IMR-90 (cell line): ENCODE measurements at regions not wholly inside any gene's neighbourhood (a gene's known extent, or its start where the extent isn't known, plus 50 kb on each side); places are given as distances from the start of the nearest gene placed in this dataset.

ENCODE experiments used
- ATAC-seq: fragments of 200-7000 bp; cut with Tn5 transposase; 2 replicates; pipeline ENCODE4 v1.9.1; 2020; ENCODE audit warnings: low read depth, mild to moderate bottlenecking, moderate library complexity
- BruUV-seq: library from RNA; stranded (reverse); fragments of 400-500 nt; replicated peaks from 2 replicates; lab custom pipeline; 2021; lab: Mats Ljungman, UMichigan
- CTCF ChIA-PET: fragments of 300-600 bp; formaldehyde crosslinking; extraction: SDS; loops from one replicate; lab custom pipeline; 2021; ENCODE audit warnings: antibody characterized with exemption; lab: Yijun Ruan, JAX
- POLR2A ChIA-PET: fragments of 300-600 bp; sonication (Branson Sonifier 250); formaldehyde crosslinking; loops from one replicate; lab custom pipeline; 2022; ENCODE audit warnings: antibody characterized with exemption; ENCODE audit not compliant: unreplicated experiment; lab: Charles Lee
- DNase-seq: peaks from one replicate; pipeline ENCODE4 v3.0.0; 2013
- H2AFZ ChIP-seq: replicated peaks from 2 replicates; pipeline ENCODE3; 2013; ENCODE audit warnings: low read length, mild to moderate bottlenecking; ENCODE audit not compliant: poor library complexity
- H2AK5ac ChIP-seq: 2 replicates; pipeline ENCODE4 v1.6.1; 2013; ENCODE audit warnings: low read depth, low read length, inconsistent platforms
- H2AK9ac ChIP-seq: replicated peaks from 2 replicates; pipeline ENCODE3; 2013; ENCODE audit warnings: mild to moderate bottlenecking, low read depth, low read length, moderate library complexity; ENCODE audit not compliant: poor library complexity
- H2BK120ac ChIP-seq: 2 replicates; pipeline ENCODE4 v1.6.1; 2013; ENCODE audit warnings: low read depth, low read length, inconsistent platforms
- H2BK15ac ChIP-seq: 3 replicates; pipeline ENCODE4 v1.6.1; 2013; ENCODE audit warnings: low read depth, low read length, inconsistent platforms
- H2BK20ac ChIP-seq: 2 replicates; pipeline ENCODE4 v1.6.1; 2013; ENCODE audit warnings: low read depth, mild to moderate bottlenecking, inconsistent platforms, low read length, moderate library complexity
- H2BK5ac ChIP-seq: 2 replicates; pipeline ENCODE4 v1.6.1; 2013; ENCODE audit warnings: mild to moderate bottlenecking, low read depth, low read length, inconsistent platforms; ENCODE audit not compliant: poor library complexity, severe bottlenecking
- H3K14ac ChIP-seq: replicated peaks from 2 replicates; pipeline ENCODE4 v1.6.1; 2013; ENCODE audit warnings: low read depth, low read length, inconsistent platforms
- H3K18ac ChIP-seq: 2 replicates; pipeline ENCODE4 v1.6.1; 2013; ENCODE audit warnings: low read depth, low read length, control low read depth
- H3K23ac ChIP-seq: 2 replicates; pipeline ENCODE4 v1.6.1; 2013; ENCODE audit warnings: low read depth, low read length, inconsistent platforms
- H3K27ac ChIP-seq: 2 replicates; pipeline ENCODE4 v1.5.1; 2013; ENCODE audit warnings: mild to moderate bottlenecking, control low read depth, low read length; ENCODE audit not compliant: insufficient read depth
- H3K27me3 ChIP-seq: 2 replicates; pipeline ENCODE4 v1.6.1; 2013; ENCODE audit warnings: low read length; ENCODE audit not compliant: control insufficient read depth, insufficient read depth
- H3K36me3 ChIP-seq: 2 replicates; pipeline ENCODE4 v1.6.1; 2013; ENCODE audit warnings: low read length, mixed read lengths; ENCODE audit not compliant: control insufficient read depth, insufficient read depth
- H3K4ac ChIP-seq: 2 replicates; pipeline ENCODE4 v1.6.1; 2013; ENCODE audit warnings: low read depth, low read length, inconsistent platforms
- H3K4me1 ChIP-seq: 2 replicates; pipeline ENCODE4 v1.6.1; 2013; ENCODE audit warnings: low read length, mixed read lengths; ENCODE audit not compliant: control insufficient read depth, insufficient read depth
- H3K4me2 ChIP-seq: 2 replicates; pipeline ENCODE4 v1.6.1; 2013; ENCODE audit warnings: low read depth, mild to moderate bottlenecking, control low read depth, low read length, moderate library complexity
- H3K4me3 ChIP-seq: 2 replicates; pipeline ENCODE4 v1.5.1; 2013; ENCODE audit warnings: low read depth, mild to moderate bottlenecking, control low read depth, low read length, moderate library complexity; ENCODE audit not compliant: insufficient read depth
- H3K56ac ChIP-seq: 2 replicates; pipeline ENCODE4 v1.6.1; 2013; ENCODE audit warnings: low read length, inconsistent platforms; ENCODE audit not compliant: insufficient read depth; ENCODE audit errors: extremely low read depth
- H3K79me1 ChIP-seq, 2 experiments: 2 replicates each; pipeline ENCODE4 v1.6.1; 2013; ENCODE audit warnings: low read length in 2 of 2, inconsistent platforms in 1 of 2, low read depth in 1 of 2
- H3K9ac ChIP-seq: 2 replicates; pipeline ENCODE4 v1.6.1; 2013; ENCODE audit warnings: low read depth, low read length, control low read depth
- H3K9me1 ChIP-seq: 2 replicates; pipeline ENCODE4 v1.6.1; 2013; ENCODE audit warnings: low read length, inconsistent platforms; ENCODE audit not compliant: insufficient read depth
- H3K9me3 ChIP-seq: 2 replicates; pipeline ENCODE4 v1.6.1; 2013; ENCODE audit warnings: low read length; ENCODE audit not compliant: control insufficient read depth, insufficient read depth
- H4K20me1 ChIP-seq: 2 replicates; pipeline ENCODE4 v1.6.1; 2013; ENCODE audit warnings: low read length, inconsistent platforms; ENCODE audit not compliant: insufficient read depth
- H4K5ac ChIP-seq: 2 replicates; pipeline ENCODE4 v1.6.1; 2013; ENCODE audit warnings: mild to moderate bottlenecking, low read depth, low read length, control low read depth
- H4K8ac ChIP-seq, 2 experiments: 2 replicates each; pipeline ENCODE4 v1.6.1; 2013; ENCODE audit warnings: low read depth in 2 of 2, low read length in 2 of 2, control low read depth in 1 of 2, inconsistent platforms in 1 of 2
- H4K91ac ChIP-seq: 2 replicates; pipeline ENCODE4 v1.6.1; 2013; ENCODE audit warnings: low read depth, low read length, inconsistent platforms; ENCODE audit not compliant: insufficient read depth
- BHLHE40 ChIP-seq: fragments of 150-350 bp; IDR thresholded peaks from 2 replicates; pipeline ENCODE4 v1.6.1; 2016; ENCODE audit warnings: mild to moderate bottlenecking, low read depth, low read length
- FOS ChIP-seq: fragments of 150-350 bp; IDR thresholded peaks from 2 replicates; pipeline ENCODE4 v1.6.1; 2016; ENCODE audit warnings: low read depth, low read length
- WGBS, 2 experiments: methylation state at CpG; one replicate each; pipeline versions ENCODE4 v1.1.5 to v1.1.7; 2013; ENCODE audit warnings: missing lambda C conversion rate in 2 of 2; ENCODE audit not compliant: insufficient read length in 1 of 2; ENCODE audit errors: extremely low coverage in 2 of 2; 5-methylcytosine and 5-hydroxymethylcytosine counted together
- dilution Hi-C: fragments of 300-500 bp; cut with HindIII; formaldehyde crosslinking; loops from one replicate; pipeline ENCODE4 v1.14.3; 2018; ENCODE audit warnings: low sequenced_read_pairs; ENCODE audit not compliant: unreplicated experiment
- in situ Hi-C: fragments of 300-500 bp; cut with MboI; formaldehyde crosslinking; loops from 3 replicates; pipeline ENCODE4 v1.14.3; 2019; ENCODE audit warnings: low sequenced_read_pairs, inconsistent platforms, mixed read lengths
- intact Hi-C: fragments of 100-400 bp; cut with micrococcal nuclease; formaldehyde crosslinking; loops from 2 replicates; pipeline ENCODE4 v1.10.0; 2022

DNA sequence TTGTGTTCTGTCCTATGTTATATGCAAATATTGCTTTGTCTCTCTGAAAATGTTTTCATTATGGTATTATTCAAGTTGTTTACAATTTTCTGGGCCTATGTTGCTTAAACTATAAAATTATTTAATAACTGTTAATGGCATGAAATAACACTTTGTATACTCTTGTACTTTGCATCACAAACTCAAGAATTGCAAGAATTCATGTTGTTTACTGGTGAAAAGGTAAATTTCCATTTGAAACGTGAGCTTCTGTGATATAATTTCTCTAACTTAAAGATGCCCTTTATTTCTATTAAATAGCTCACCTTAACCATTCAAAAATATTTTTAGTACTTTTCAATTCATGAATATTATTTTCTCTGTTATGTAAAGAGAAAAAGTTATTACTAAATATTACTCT is 1504.2 kb downstream of the SUCLG1 start:
- TF ChIP-seq BHLHE40 (no peak), FOS (no peak)
- H3K27ac ChIP-seq, result no peak overlapping the region
- H3K14ac ChIP-seq, result no peak overlapping the region
- no peaks in the 10 kb centered on the region for H3K79me1 ChIP-seq
- BruUV-seq, result no TSS peak
- no peak overlapping the region for H3K18ac ChIP-seq
- no peak overlapping the region for H3K23ac ChIP-seq
- intact Hi-C loops (loop anchor here (10.0 kb wide), 1 partner anchor 290 kb away; no protein-coding TSS in a partner anchor), dilution Hi-C loops (no loop called here), in situ Hi-C loops (no loop called here)
- no peak overlapping the region for H4K91ac ChIP-seq
- DNase-seq (no peak), ATAC-seq (no peak)
- H3K4me1 ChIP-seq, result no peaks in the 10 kb centered on the region
- no peaks in the 10 kb centered on the region for H3K9me1 ChIP-seq
- no peaks in the 10 kb centered on the region for H3K36me3 ChIP-seq
- no peak overlapping the region for H4K8ac ChIP-seq
- ChIA-PET POLR2A (no interaction called here), CTCF (no interaction called here)
- no peak overlapping the region for H2AFZ ChIP-seq
- H4K20me1 ChIP-seq, result no peaks in the 10 kb centered on the region
- no peaks in the 10 kb centered on the region for H3K9me3 ChIP-seq
- no peak overlapping the region for H3K9ac ChIP-seq
- H3K4ac ChIP-seq, result no peak overlapping the region
- H3K27me3 ChIP-seq, result no peaks in the 10 kb centered on the region
- H4K5ac ChIP-seq, result no peak overlapping the region
- no peak overlapping the region for H2AK9ac ChIP-seq
- no CpG with 5 or more reads among the region's 1 CpG for WGBS, 2 experiments
- no peak overlapping the region for H3K4me2 ChIP-seq
- H3K4me3 ChIP-seq, result no peak overlapping the region
- no peak overlapping the region for H2BK15ac ChIP-seq
- no peak overlapping the region for H2AK5ac ChIP-seq
- H2BK120ac ChIP-seq, result no peak overlapping the region
- no peak overlapping the region for H2BK20ac ChIP-seq
- no peak overlapping the region for H2BK5ac ChIP-seq
- no peak overlapping the region for H3K56ac ChIP-seq
